Hepatocyte (in vitro differentiated cells): ENCODE measurements at regions not wholly inside any gene's neighbourhood (a gene's known extent, or its start where the extent isn't known, plus 50 kb on each side); places are given as distances from the start of the nearest gene placed in this dataset.
"Not testable (repeated sequence)": the region's sequence is repeated elsewhere in the genome, so short reads cannot be mapped to it uniquely, and the experiment has no call there.

Experiments used
- DNase-seq: peaks from one replicate; pipeline ENCODE4 v3.0.0-alpha.2; 2016; ENCODE audit warnings: low spot score
- H2AFZ ChIP-seq: fragments of 200-600 bp; sonication (generic); 2 replicates; pipeline ENCODE4 v1.6.0; 2016; ENCODE audit warnings: antibody characterized with exemption, mild to moderate bottlenecking
- H3K27ac ChIP-seq: fragments of 200-600 bp; sonication (generic); 2 replicates; pipeline ENCODE4 v1.5.1; 2016; ENCODE audit warnings: mild to moderate bottlenecking
- H3K27me3 ChIP-seq: fragments of 200-600 bp; sonication (generic); 2 replicates; pipeline ENCODE4 v1.6.1; 2016
- H3K36me3 ChIP-seq: fragments of 200-600 bp; sonication (generic); replicated peaks from 2 replicates; pipeline ENCODE4 v1.5.1; 2016; ENCODE audit warnings: low read depth; ENCODE audit not compliant: insufficient read depth
- H3K4me1 ChIP-seq: fragments of 200-600 bp; sonication (generic); 2 replicates; pipeline ENCODE4 v1.5.1; 2016; ENCODE audit warnings: mild to moderate bottlenecking, moderate library complexity; ENCODE audit not compliant: insufficient read depth
- H3K4me2 ChIP-seq: fragments of 200-600 bp; sonication (generic); 2 replicates; pipeline ENCODE4 v1.6.0; 2016
- H3K4me3 ChIP-seq: fragments of 200-600 bp; sonication (generic); 2 replicates; pipeline ENCODE4 v1.5.1; 2016; ENCODE audit warnings: mild to moderate bottlenecking
- H3K79me2 ChIP-seq: fragments of 200-600 bp; sonication (generic); 2 replicates; pipeline ENCODE4 v1.6.0; 2017; ENCODE audit warnings: mild to moderate bottlenecking
- H3K9me2 ChIP-seq: fragments of 200-600 bp; sonication (generic); replicated peaks from 2 replicates; pipeline ENCODE4 v1.6.0; 2017; ENCODE audit warnings: mild to moderate bottlenecking; ENCODE audit not compliant: insufficient read depth
- H3K9me3 ChIP-seq: fragments of 200-600 bp; sonication (generic); 2 replicates; pipeline ENCODE4 v1.5.1; 2016; ENCODE audit warnings: low read depth, mild to moderate bottlenecking
- H4K20me1 ChIP-seq: fragments of 200-600 bp; sonication (generic); 2 replicates; pipeline ENCODE4 v1.6.0; 2016; ENCODE audit warnings: mild to moderate bottlenecking; ENCODE audit not compliant: insufficient read depth, poor library complexity, severe bottlenecking
- EZH2 ChIP-seq: fragments of 200-600 bp; sonication (generic); IDR thresholded peaks from 2 replicates; pipeline ENCODE4 v1.6.1; 2016; ENCODE audit warnings: antibody characterized with exemption, mild to moderate bottlenecking, borderline replicate concordance
- EZH2phosphoT487 ChIP-seq: fragments of 200-600 bp; sonication (generic); IDR thresholded peaks from one replicate; pipeline ENCODE4 v1.6.1; 2018; ENCODE audit warnings: antibody characterized with exemption, mild to moderate bottlenecking, low read depth, moderate library complexity; ENCODE audit not compliant: unreplicated experiment, severe bottlenecking
- WGBS: methylation state at CpG from one replicate; pipeline ENCODE4 v1.1.6; 2016; ENCODE audit warnings: low lambda C conversion rate; ENCODE audit errors: missing lambda C conversion rate; 5-methylcytosine and 5-hydroxymethylcytosine counted together
- TF ChIP-seq, protein P1 (sequence below): fragments of 200-600 bp; sonication (generic); IDR thresholded peaks from 2 replicates; pipeline ENCODE4 v1.5.1; 2016; ENCODE audit warnings: antibody characterized with exemption, mild to moderate bottlenecking; ENCODE audit not compliant: poor library complexity

DNA sequence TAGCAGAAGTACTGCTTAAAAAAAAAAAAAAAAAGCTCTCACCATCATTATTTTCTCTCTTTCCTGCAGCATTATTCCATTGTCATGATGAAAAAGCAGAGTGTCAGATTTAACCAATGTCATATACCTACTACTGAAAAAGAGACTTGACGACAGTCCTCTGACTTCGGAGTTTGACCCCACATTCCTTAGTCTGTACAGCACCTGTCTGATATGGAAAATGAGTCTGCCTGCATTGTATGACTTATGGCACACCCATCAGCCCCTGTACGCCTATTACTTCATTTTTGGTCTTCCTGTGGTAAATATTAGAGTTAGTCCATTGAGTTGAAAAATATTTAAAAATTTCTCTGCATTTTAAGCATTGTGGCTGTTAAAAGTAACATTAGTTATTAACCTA lies 54.5 kb upstream of the NOX4 start:
- 56% methylated on average over 3 of the region's 3 CpGs for WGBS
- no peak for TF ChIP-seq EZH2
- TF ChIP-seq, protein P1, sequence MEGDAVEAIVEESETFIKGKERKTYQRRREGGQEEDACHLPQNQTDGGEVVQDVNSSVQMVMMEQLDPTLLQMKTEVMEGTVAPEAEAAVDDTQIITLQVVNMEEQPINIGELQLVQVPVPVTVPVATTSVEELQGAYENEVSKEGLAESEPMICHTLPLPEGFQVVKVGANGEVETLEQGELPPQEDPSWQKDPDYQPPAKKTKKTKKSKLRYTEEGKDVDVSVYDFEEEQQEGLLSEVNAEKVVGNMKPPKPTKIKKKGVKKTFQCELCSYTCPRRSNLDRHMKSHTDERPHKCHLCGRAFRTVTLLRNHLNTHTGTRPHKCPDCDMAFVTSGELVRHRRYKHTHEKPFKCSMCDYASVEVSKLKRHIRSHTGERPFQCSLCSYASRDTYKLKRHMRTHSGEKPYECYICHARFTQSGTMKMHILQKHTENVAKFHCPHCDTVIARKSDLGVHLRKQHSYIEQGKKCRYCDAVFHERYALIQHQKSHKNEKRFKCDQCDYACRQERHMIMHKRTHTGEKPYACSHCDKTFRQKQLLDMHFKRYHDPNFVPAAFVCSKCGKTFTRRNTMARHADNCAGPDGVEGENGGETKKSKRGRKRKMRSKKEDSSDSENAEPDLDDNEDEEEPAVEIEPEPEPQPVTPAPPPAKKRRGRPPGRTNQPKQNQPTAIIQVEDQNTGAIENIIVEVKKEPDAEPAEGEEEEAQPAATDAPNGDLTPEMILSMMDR, result no peak
- TF ChIP-seq EZH2phosphoT487, result no peak
- no peaks in the 10 kb centered on the region for H4K20me1 ChIP-seq

DNA sequence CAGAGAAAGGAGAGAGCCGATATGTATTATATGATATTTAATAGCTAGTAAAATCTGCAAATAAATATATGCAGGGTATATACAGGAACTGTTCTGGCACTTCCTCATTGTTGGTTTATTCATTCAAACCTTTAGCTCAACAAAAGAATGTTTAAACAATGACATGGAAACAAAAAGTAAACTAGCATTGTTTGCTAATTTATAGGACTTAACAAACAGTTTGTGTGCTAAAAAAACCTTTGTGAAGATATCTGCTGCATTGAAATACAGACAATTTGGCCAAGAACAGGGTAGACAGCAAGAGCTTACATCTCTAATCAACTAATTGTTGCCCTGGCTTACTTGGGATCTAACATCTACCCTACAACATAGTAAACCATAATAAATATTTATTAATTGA lies 64.6 kb upstream of the NOX4 start:
- H3K9me3 ChIP-seq, H3K36me3 ChIP-seq, H3K27ac ChIP-seq, H3K27me3 ChIP-seq, H2AFZ ChIP-seq, H3K9me2 ChIP-seq, H3K4me3 ChIP-seq, H3K4me2 ChIP-seq, H4K20me1 ChIP-seq, H3K79me2 ChIP-seq, DNase-seq: not testable (repeated sequence)
- WGBS, result 71% methylated on average over 1 of the region's 1 CpG
- peaks cover 14% of the 10 kb centered on the region for H3K4me1 ChIP-seq

More for the DNA sequence above, 54.5 kb upstream of the NOX4 start:
- Histone ChIP-seq H3K79me2 (no peaks in the 10 kb centered on the region), H3K27me3 (no peaks in the 10 kb centered on the region), H3K4me1 (peaks cover 14% of the 10 kb centered on the region), H3K4me3 (no peak overlapping the region), H3K9me3 (no peaks in the 10 kb centered on the region), H3K4me2 (peak overlapping the region; percentile 12), H3K27ac (peak overlapping the region; percentile 11), H3K36me3 (no peaks in the 10 kb centered on the region), H2AFZ (no peak overlapping the region), H3K9me2 (no peaks in the 10 kb centered on the region)
- DNase-seq, result peak; percentile 41

DNA sequence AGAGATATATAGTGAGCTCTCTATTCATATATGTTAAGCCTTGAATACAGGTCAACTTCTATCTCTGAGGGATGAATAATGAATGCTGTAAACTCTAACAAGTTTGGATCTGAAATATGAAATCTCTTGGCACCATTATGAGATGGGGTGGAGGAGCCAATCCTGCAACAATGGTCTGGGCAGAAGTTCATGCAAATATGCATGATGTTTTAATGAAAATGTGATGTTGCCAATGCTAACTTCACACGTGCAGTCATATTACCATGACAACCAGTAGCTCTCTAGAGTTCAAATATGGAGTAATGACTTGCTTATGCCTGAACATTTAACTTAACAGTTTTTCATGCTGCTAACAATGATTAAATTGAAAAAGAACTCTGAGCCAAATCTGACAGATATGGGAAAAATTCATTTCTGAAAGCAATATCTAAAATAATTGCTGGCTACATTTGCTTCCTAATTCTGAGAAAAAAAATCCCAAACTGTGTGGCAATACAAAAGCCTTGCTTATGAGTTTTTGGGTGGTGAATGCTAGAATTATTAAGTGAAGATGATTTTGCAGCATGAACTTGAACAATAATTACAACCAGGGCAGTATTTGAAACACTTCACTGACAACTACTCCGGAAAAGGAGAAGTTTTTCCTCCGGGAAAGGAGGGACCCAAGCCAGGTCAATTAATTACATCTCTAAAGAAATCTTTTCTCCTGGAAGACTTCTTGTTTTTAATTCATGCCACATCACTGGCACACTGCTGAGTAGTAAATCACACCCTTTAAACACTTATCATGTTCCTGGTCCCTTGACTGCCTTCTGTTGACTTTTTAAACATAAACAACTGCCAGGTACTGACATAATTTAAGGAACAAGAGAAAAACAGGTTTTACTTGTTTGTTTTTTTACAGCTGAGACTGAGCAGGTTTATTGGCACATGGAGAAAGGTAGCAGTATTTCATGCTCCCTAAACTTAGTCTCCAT lies 65.8 kb upstream of the NOX4 start:
- not testable (repeated sequence) for H3K36me3 ChIP-seq, H3K9me2 ChIP-seq, H4K20me1 ChIP-seq, H3K27me3 ChIP-seq, H2AFZ ChIP-seq, H3K4me3 ChIP-seq, H3K9me3 ChIP-seq, H3K79me2 ChIP-seq
- 40% methylated on average over 3 of the region's 3 CpGs for WGBS
- peak overlapping the region; percentile 13 for H3K4me2 ChIP-seq
- peaks cover 14% of the 10 kb centered on the region for H3K4me1 ChIP-seq
- H3K27ac ChIP-seq, result peak overlapping the region; percentile 45
- DNase-seq, result peak; percentile 17
- TF ChIP-seq EZH2phosphoT487, result peak; percentile 49

DNA sequence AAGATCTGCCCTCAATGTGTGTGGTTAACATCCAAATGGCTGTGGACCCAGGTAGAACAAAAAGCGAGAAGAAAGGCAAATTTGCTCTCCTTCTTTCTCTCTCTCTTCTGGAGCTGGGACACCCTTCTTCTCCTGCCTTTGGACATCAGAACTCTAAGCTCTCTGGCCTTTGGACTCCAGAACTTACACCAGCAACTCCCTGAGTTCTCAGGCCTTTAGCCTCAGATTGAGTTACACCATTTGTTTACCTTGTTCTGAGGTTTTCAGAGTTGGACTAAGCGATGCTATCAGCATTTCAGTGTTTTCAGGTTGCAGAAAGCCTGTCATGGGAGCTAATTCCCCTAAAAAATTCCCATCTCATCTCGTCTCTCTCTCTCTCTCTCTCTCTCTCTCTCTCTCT lies 69.4 kb upstream of the NOX4 start:
- H3K9me2 ChIP-seq, H2AFZ ChIP-seq, H3K27me3 ChIP-seq, H3K4me2 ChIP-seq, H3K4me3 ChIP-seq, H4K20me1 ChIP-seq, H3K36me3 ChIP-seq, H3K79me2 ChIP-seq, H3K9me3 ChIP-seq: not testable (repeated sequence)
- H3K4me1 ChIP-seq, result peaks cover 14% of the 10 kb centered on the region
- peak; percentile 10 for DNase-seq
- H3K27ac ChIP-seq, result peak overlapping the region; percentile 45
- WGBS, result 57% methylated on average over 2 of the region's 3 CpGs

DNA sequence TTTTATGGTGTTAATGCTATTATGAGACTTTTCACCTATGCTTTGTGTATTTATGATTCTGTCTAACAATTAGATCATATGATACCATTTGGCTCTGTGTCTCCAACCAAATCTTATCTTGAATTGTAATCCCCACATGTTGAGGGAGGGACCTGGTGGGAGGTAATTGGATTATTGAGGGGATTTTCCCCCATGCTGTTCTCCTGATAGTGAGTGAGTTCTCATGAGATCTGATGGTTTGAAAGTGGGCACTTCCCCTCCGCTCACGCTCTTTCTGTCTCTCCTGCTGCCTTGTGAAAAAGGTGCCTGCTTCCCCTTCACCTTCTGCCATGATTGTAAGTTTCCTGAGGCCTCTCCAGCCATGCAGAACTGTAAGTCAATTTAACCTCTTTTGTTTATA lies 71.6 kb upstream of the NOX4 start:
- H3K4me2 ChIP-seq, H3K4me3 ChIP-seq, H3K27me3 ChIP-seq, H3K27ac ChIP-seq, H3K9me3 ChIP-seq, H3K36me3 ChIP-seq, H3K79me2 ChIP-seq, DNase-seq, H4K20me1 ChIP-seq, H3K4me1 ChIP-seq, H3K9me2 ChIP-seq, H2AFZ ChIP-seq: not testable (repeated sequence)
- 95% methylated on average over 2 of the region's 2 CpGs for WGBS
